ENCODE measurements at regions not wholly inside any gene's neighbourhood (a gene's known extent, or its start where the extent isn't known, plus 50 kb on each side); places are given as distances from the start of the nearest gene placed in this dataset.

- Histone ChIP-seq H3K4me1 (ENCODE audit: insufficient read depth, low read length) (0 out of 2 replicates have a peak, but pooled peaks cover 5% of the 10 kb centered on the region), H3K9me3 (ENCODE audit: control insufficient read depth, insufficient read depth, low read length) (no peaks in the 10 kb centered on the region), H3K36me3 (ENCODE audit: insufficient read depth, low read length) (no peaks in the 10 kb centered on the region), H3K9ac (ENCODE audit: low read depth, low read length) (no peak overlapping the region; the same call in 1 of the 2 replicates)
Observed at GRCh38 chr2:45191976-45192375, 182.7 kb upstream of the SIX2 start.

GRCh38 chr2:45191146-45191863 lies 182.1 kb upstream of the SIX2 start:
- Histone ChIP-seq H3K9me3 (ENCODE audit: control insufficient read depth, insufficient read depth, low read length) (no peaks in the 10 kb centered on the region), H3K36me3 (ENCODE audit: insufficient read depth, low read length) (no peaks in the 10 kb centered on the region), H3K9ac (ENCODE audit: low read depth, low read length) (no peak overlapping the region), H3K4me1 (ENCODE audit: insufficient read depth, low read length) (0 out of 2 replicates have a peak, but pooled peaks cover 5% of the 10 kb centered on the region)

- no peaks in the 10 kb centered on the region for H3K9me3 ChIP-seq (ENCODE audit: control insufficient read depth, insufficient read depth, low read length)
Observed at GRCh38 chr2:45190481-45190942, 181.3 kb upstream of the SIX2 start.

GRCh38 chr2:45184606-45185005 lies 175.4 kb upstream of the SIX2 start:
- Histone ChIP-seq H3K36me3 (ENCODE audit: insufficient read depth, low read length) (no peaks in the 10 kb centered on the region), H3K9me3 (ENCODE audit: control insufficient read depth, insufficient read depth, low read length) (no peaks in the 10 kb centered on the region), H3K4me1 (ENCODE audit: insufficient read depth, low read length) (no peaks in the 10 kb centered on the region), H3K9ac (ENCODE audit: low read depth, low read length) (no peak overlapping the region)

More at GRCh38 chr2:45190481-45190942, 181.3 kb upstream of the SIX2 start:
- Histone ChIP-seq H3K4me1 (ENCODE audit: insufficient read depth, low read length) (0 out of 2 replicates have a peak, but pooled peaks cover 5% of the 10 kb centered on the region), H3K9ac (ENCODE audit: low read depth, low read length) (no peak overlapping the region), H3K36me3 (ENCODE audit: insufficient read depth, low read length) (no peaks in the 10 kb centered on the region)

- H3K9ac ChIP-seq (ENCODE audit: low read depth, low read length) = no peak overlapping the region
- no peaks in the 10 kb centered on the region for H3K36me3 ChIP-seq (ENCODE audit: insufficient read depth, low read length)
- no peaks in the 10 kb centered on the region for H3K9me3 ChIP-seq (ENCODE audit: control insufficient read depth, insufficient read depth, low read length)
- no peaks in the 10 kb centered on the region for H3K4me1 ChIP-seq (ENCODE audit: insufficient read depth, low read length)
Observed at GRCh38 chr2:45182667-45183295, 173.5 kb upstream of the SIX2 start.

- H3K9me3 ChIP-seq (ENCODE audit: control insufficient read depth, insufficient read depth, low read length) = no peaks in the 10 kb centered on the region
- H3K36me3 ChIP-seq (ENCODE audit: insufficient read depth, low read length) = no peaks in the 10 kb centered on the region
- no peaks in the 10 kb centered on the region for H3K4me1 ChIP-seq (ENCODE audit: insufficient read depth, low read length)
- H3K9ac ChIP-seq (ENCODE audit: low read depth, low read length) = no peak overlapping the region
Observed at GRCh38 chr2:45180779-45181178, 171.5 kb upstream of the SIX2 start.

- Histone ChIP-seq H3K4me1 (ENCODE audit: insufficient read depth, low read length) (no peaks in the 10 kb centered on the region), H3K36me3 (ENCODE audit: insufficient read depth, low read length) (no peaks in the 10 kb centered on the region), H3K9me3 (ENCODE audit: control insufficient read depth, insufficient read depth, low read length) (no peaks in the 10 kb centered on the region), H3K9ac (ENCODE audit: low read depth, low read length) (no peak overlapping the region)
Observed at GRCh38 chr2:45180033-45180746, 170.9 kb upstream of the SIX2 start.

- Histone ChIP-seq H3K9ac (ENCODE audit: low read depth, low read length) (no peak overlapping the region), H3K9me3 (ENCODE audit: control insufficient read depth, insufficient read depth, low read length) (no peaks in the 10 kb centered on the region), H3K36me3 (ENCODE audit: insufficient read depth, low read length) (no peaks in the 10 kb centered on the region), H3K4me1 (ENCODE audit: insufficient read depth, low read length) (no peaks in the 10 kb centered on the region)
Observed at GRCh38 chr2:45178854-45179253, 169.6 kb upstream of the SIX2 start.

GRCh38 chr2:45178359-45178758 lies 169.1 kb upstream of the SIX2 start:
- H3K9ac ChIP-seq (ENCODE audit: low read depth, low read length) = no peak overlapping the region
- no peaks in the 10 kb centered on the region for H3K36me3 ChIP-seq (ENCODE audit: insufficient read depth, low read length)
- H3K9me3 ChIP-seq (ENCODE audit: control insufficient read depth, insufficient read depth, low read length) = no peaks in the 10 kb centered on the region
- H3K4me1 ChIP-seq (ENCODE audit: insufficient read depth, low read length) = no peaks in the 10 kb centered on the region

- no peaks in the 10 kb centered on the region for H3K36me3 ChIP-seq (ENCODE audit: insufficient read depth, low read length)
- H3K4me1 ChIP-seq (ENCODE audit: insufficient read depth, low read length) = no peaks in the 10 kb centered on the region
- H3K9me3 ChIP-seq (ENCODE audit: control insufficient read depth, insufficient read depth, low read length) = no peaks in the 10 kb centered on the region
- H3K9ac ChIP-seq (ENCODE audit: low read depth, low read length) = no peak overlapping the region
Observed at GRCh38 chr2:45177870-45178269, 168.6 kb upstream of the SIX2 start.

- Histone ChIP-seq H3K9ac (ENCODE audit: low read depth, low read length) (no peak overlapping the region), H3K4me1 (ENCODE audit: insufficient read depth, low read length) (no peaks in the 10 kb centered on the region), H3K36me3 (ENCODE audit: insufficient read depth, low read length) (no peaks in the 10 kb centered on the region), H3K9me3 (ENCODE audit: control insufficient read depth, insufficient read depth, low read length) (no peaks in the 10 kb centered on the region)
Observed at GRCh38 chr2:45176390-45176789, 167.1 kb upstream of the SIX2 start.

- no peaks in the 10 kb centered on the region; the same call in 1 of the 2 replicates for H3K4me1 ChIP-seq (ENCODE audit: insufficient read depth, low read length)
- no peak overlapping the region for H3K9ac ChIP-seq (ENCODE audit: low read depth, low read length)
- H3K36me3 ChIP-seq (ENCODE audit: insufficient read depth, low read length) = no peaks in the 10 kb centered on the region
- H3K9me3 ChIP-seq (ENCODE audit: control insufficient read depth, insufficient read depth, low read length) = no peaks in the 10 kb centered on the region
Observed at GRCh38 chr2:45173513-45173912, 164.3 kb upstream of the SIX2 start.

- Histone ChIP-seq H3K9ac (ENCODE audit: low read depth, low read length) (no peak overlapping the region), H3K9me3 (ENCODE audit: control insufficient read depth, insufficient read depth, low read length) (no peaks in the 10 kb centered on the region), H3K4me1 (ENCODE audit: insufficient read depth, low read length) (no peaks in the 10 kb centered on the region; the same call in 1 of the 2 replicates), H3K36me3 (ENCODE audit: insufficient read depth, low read length) (no peaks in the 10 kb centered on the region)
Observed at GRCh38 chr2:45172760-45173392, 163.6 kb upstream of the SIX2 start.

GRCh38 chr2:45172142-45172541 lies 162.9 kb upstream of the SIX2 start:
- Histone ChIP-seq H3K36me3 (ENCODE audit: insufficient read depth, low read length) (no peaks in the 10 kb centered on the region), H3K9ac (ENCODE audit: low read depth, low read length) (no peak overlapping the region), H3K4me1 (ENCODE audit: insufficient read depth, low read length) (no peaks in the 10 kb centered on the region; the same call in 1 of the 2 replicates), H3K9me3 (ENCODE audit: control insufficient read depth, insufficient read depth, low read length) (no peaks in the 10 kb centered on the region)
